ENCODE measurements at regions not wholly inside any gene's neighbourhood (a gene's known extent, or its start where the extent isn't known, plus 50 kb on each side); places are given as distances from the start of the nearest gene placed in this dataset.

- intact Hi-C loops (cut with DNase I; ENCODE audit: low total_unique reads), result no loop called here
- Histone ChIP-seq H3K36me3 (no peaks in the 10 kb centered on the region), H3K4me1 (no peaks in the 10 kb centered on the region), H3K4me3 (no peak overlapping the region), H3K27me3 (replicated peaks in 1 of 7) (no peaks in the 10 kb centered on the region), H3K27ac (no peak overlapping the region), H3K9me3 (no peaks in the 10 kb centered on the region)
- 52 to 86% (median 74%) methylated on average over 1 of the region's 1 CpG for WGBS, 5 donors
- DNase-seq, result no peak
- no peak for TF ChIP-seq CTCF (IDR thresholded peaks at IDR 0.05 in 8 of 11, conservative IDR thresholded peaks at IDR 0.05 in 3 of 11)
- TF ChIP-seq POLR2AphosphoS5 (IDR thresholded peaks at IDR 0.05), result no peak
- TF ChIP-seq POLR2A (IDR thresholded peaks at IDR 0.05), result no peak
Observed at GRCh38 chr4:128608006-128608405, 201.5 kb upstream of the JADE1 start.

GRCh38 chr4:128606173-128606572 is 203.3 kb upstream of the JADE1 start:
- 59 to 95% (median 83%) methylated on average over 1 of the region's 1 CpG for WGBS, 5 donors
- H3K36me3 ChIP-seq, result no peaks in the 10 kb centered on the region
- H3K4me1 ChIP-seq, result no peaks in the 10 kb centered on the region
- no peak for DNase-seq
- intact Hi-C loops (cut with DNase I; ENCODE audit: low total_unique reads), result no loop called here
- H3K27ac ChIP-seq, result no peak overlapping the region
- no peaks in the 10 kb centered on the region for H3K9me3 ChIP-seq
- no peak overlapping the region for H3K4me3 ChIP-seq
- no peak for TF ChIP-seq POLR2AphosphoS5 (IDR thresholded peaks at IDR 0.05)
- no peak for TF ChIP-seq CTCF (IDR thresholded peaks at IDR 0.05 in 8 of 11, conservative IDR thresholded peaks at IDR 0.05 in 3 of 11)
- no peak for TF ChIP-seq POLR2A (IDR thresholded peaks at IDR 0.05)
- no peaks in the 10 kb centered on the region for H3K27me3 ChIP-seq (replicated peaks in 1 of 7)

GRCh38 chr4:128604840-128605239 is 204.7 kb upstream of the JADE1 start:
- intact Hi-C loops (cut with DNase I; ENCODE audit: low total_unique reads), result no loop called here
- H3K9me3 ChIP-seq, result no peaks in the 10 kb centered on the region
- no peak overlapping the region for H3K27ac ChIP-seq
- H3K4me1 ChIP-seq, result no peaks in the 10 kb centered on the region
- no peaks in the 10 kb centered on the region for H3K36me3 ChIP-seq
- DNase-seq, result no peak
- whole genome bisulfite sequencing, 5 donors, result 31 to 52% (median 48%) methylated on average over 2 of the region's 2 CpGs
- no peak overlapping the region for H3K4me3 ChIP-seq
- TF ChIP-seq POLR2A (IDR thresholded peaks at IDR 0.05) (no peak), POLR2AphosphoS5 (IDR thresholded peaks at IDR 0.05) (no peak), CTCF (IDR thresholded peaks at IDR 0.05 in 8 of 11, conservative IDR thresholded peaks at IDR 0.05 in 3 of 11) (no peak)
- H3K27me3 ChIP-seq (replicated peaks in 1 of 7), result no peaks in the 10 kb centered on the region

- Histone ChIP-seq H3K4me3 (no peak overlapping the region), H3K36me3 (no peaks in the 10 kb centered on the region), H3K4me1 (no peaks in the 10 kb centered on the region), H3K9me3 (no peaks in the 10 kb centered on the region), H3K27ac (no peak overlapping the region), H3K27me3 (replicated peaks in 1 of 7) (no peaks in the 10 kb centered on the region)
- DNase-seq, result no peak
- no peak for TF ChIP-seq CTCF (IDR thresholded peaks at IDR 0.05 in 8 of 11, conservative IDR thresholded peaks at IDR 0.05 in 3 of 11)
- no peak for TF ChIP-seq POLR2A (IDR thresholded peaks at IDR 0.05)
- no peak for TF ChIP-seq POLR2AphosphoS5 (IDR thresholded peaks at IDR 0.05)
- 92 to 100% (median 96%) methylated on average over 1 of the region's 1 CpG for WGBS, 5 donors
- intact Hi-C loops (cut with DNase I; ENCODE audit: low total_unique reads), result no loop called here
Observed at GRCh38 chr4:128604204-128604603, 205.3 kb upstream of the JADE1 start.
